ENCODE measurements at regions not wholly inside any gene's neighbourhood (a gene's known extent, or its start where the extent isn't known, plus 50 kb on each side); places are given as distances from the start of the nearest gene placed in this dataset.

- Histone ChIP-seq H3K18ac (ENCODE audit: low read depth in 1 of 2, low read length in 2 of 2) (no peak overlapping the region), H3K9ac (ENCODE audit: low read length) (no peak overlapping the region), H3K4me2 (ENCODE audit: low read length, poor library complexity, severe bottlenecking) (no peak overlapping the region), H3K9me3 (ENCODE audit: control insufficient read depth, low read length) (no peaks in the 10 kb centered on the region), H3K4me1 (ENCODE audit: control insufficient read depth, insufficient read depth, low read depth, low read length) (no peaks in the 10 kb centered on the region), H3K4me3 (ENCODE audit: insufficient read depth in 1 of 2, low read depth in 1 of 2, low read length in 2 of 2) (no peak overlapping the region), H3K36me3 (ENCODE audit: control insufficient read depth in 1 of 2, insufficient read depth in 2 of 2, low read depth in 1 of 2, low read length in 2 of 2) (no peaks in the 10 kb centered on the region), H2BK15ac (ENCODE audit: low read depth, poor library complexity, severe bottlenecking) (no peak overlapping the region), H3K4ac (ENCODE audit: low read depth in 1 of 2, low read length in 2 of 2) (no peak overlapping the region), H3K14ac (ENCODE audit: low read length in 2 of 2) (no peak overlapping the region), H2AK5ac (ENCODE audit: low read length, severe bottlenecking) (no peak overlapping the region), H4K91ac (ENCODE audit: low read length) (no peak overlapping the region), H3K27ac (ENCODE audit: low read length, poor library complexity, severe bottlenecking) (no peak overlapping the region), H4K8ac (ENCODE audit: low read length) (no peak overlapping the region), H3K79me1 (replicated peaks; ENCODE audit: low read length, poor library complexity, severe bottlenecking) (no peaks in the 10 kb centered on the region), H2BK5ac (ENCODE audit: low read depth, low read length, poor library complexity, severe bottlenecking) (no peak overlapping the region), H2AFZ (ENCODE audit: low read depth, low read length) (no peak overlapping the region), H2BK120ac (ENCODE audit: low read depth, low read length) (no peak overlapping the region), H3K27me3 (ENCODE audit: control insufficient read depth in 1 of 2, insufficient read depth in 1 of 2, low read length in 2 of 2) (peaks cover 0 to 3% of the 10 kb centered on the region in 2 experiments), H2BK12ac (ENCODE audit: low read length in 2 of 2) (no peak overlapping the region), H3K23ac (ENCODE audit: low read length in 2 of 2) (no peak overlapping the region)
- no peak for DNase-seq
- WGBS, result no CpG with 5 or more reads among the region's 1 CpG
These were observed 141.8 kb upstream of the G2E3 start for GRCh38 chr14:30417121-30417520.

GRCh38 chr14:30417999-30418398 lies 141.0 kb upstream of the G2E3 start:
- DNase-seq, result no peak
- H3K4me3 ChIP-seq (ENCODE audit: insufficient read depth in 1 of 2, low read depth in 1 of 2, low read length in 2 of 2), result no peak overlapping the region
- H2BK5ac ChIP-seq (ENCODE audit: low read depth, low read length, poor library complexity, severe bottlenecking), result no peak overlapping the region
- no peaks in the 10 kb centered on the region for H3K79me1 ChIP-seq (replicated peaks; ENCODE audit: low read length, poor library complexity, severe bottlenecking)
- no peak overlapping the region for H3K23ac ChIP-seq (ENCODE audit: low read length in 2 of 2)
- no peaks in the 10 kb centered on the region for H3K4me1 ChIP-seq (ENCODE audit: control insufficient read depth, insufficient read depth, low read depth, low read length)
- WGBS, result no CpG with 5 or more reads among the region's 1 CpG
- H2BK15ac ChIP-seq (ENCODE audit: low read depth, poor library complexity, severe bottlenecking), result no peak overlapping the region
- H2BK120ac ChIP-seq (ENCODE audit: low read depth, low read length), result no peak overlapping the region
- H4K8ac ChIP-seq (ENCODE audit: low read length), result no peak overlapping the region
- no peak overlapping the region for H3K4ac ChIP-seq (ENCODE audit: low read depth in 1 of 2, low read length in 2 of 2)
- no peaks in the 10 kb centered on the region for H3K36me3 ChIP-seq (ENCODE audit: control insufficient read depth in 1 of 2, insufficient read depth in 2 of 2, low read depth in 1 of 2, low read length in 2 of 2)
- H3K4me2 ChIP-seq (ENCODE audit: low read length, poor library complexity, severe bottlenecking), result no peak overlapping the region
- no peak overlapping the region for H2BK12ac ChIP-seq (ENCODE audit: low read length in 2 of 2)
- no peak overlapping the region for H2AK5ac ChIP-seq (ENCODE audit: low read length, severe bottlenecking)
- H3K18ac ChIP-seq (ENCODE audit: low read depth in 1 of 2, low read length in 2 of 2), result no peak overlapping the region
- H3K27ac ChIP-seq (ENCODE audit: low read length, poor library complexity, severe bottlenecking), result no peak overlapping the region
- H3K9me3 ChIP-seq (ENCODE audit: control insufficient read depth, low read length), result no peaks in the 10 kb centered on the region
- no peak overlapping the region for H4K91ac ChIP-seq (ENCODE audit: low read length)
- H3K27me3 ChIP-seq (ENCODE audit: control insufficient read depth in 1 of 2, insufficient read depth in 1 of 2, low read length in 2 of 2), result peaks cover 0 to 3% of the 10 kb centered on the region in 2 experiments
- H2AFZ ChIP-seq (ENCODE audit: low read depth, low read length), result no peak overlapping the region
- no peak overlapping the region for H3K14ac ChIP-seq (ENCODE audit: low read length in 2 of 2)
- H3K9ac ChIP-seq (ENCODE audit: low read length), result no peak overlapping the region

GRCh38 chr14:30419037-30419436 lies 139.9 kb upstream of the G2E3 start:
- Histone ChIP-seq H2BK120ac (ENCODE audit: low read depth, low read length) (no peak overlapping the region), H3K27me3 (ENCODE audit: control insufficient read depth in 1 of 2, insufficient read depth in 1 of 2, low read length in 2 of 2) (peaks cover 0 to 3% of the 10 kb centered on the region in 2 experiments), H3K14ac (ENCODE audit: low read length in 2 of 2) (no peak overlapping the region), H2BK12ac (ENCODE audit: low read length in 2 of 2) (no peak overlapping the region), H3K9me3 (ENCODE audit: control insufficient read depth, low read length) (no peaks in the 10 kb centered on the region), H3K4me1 (ENCODE audit: control insufficient read depth, insufficient read depth, low read depth, low read length) (no peaks in the 10 kb centered on the region), H3K27ac (ENCODE audit: low read length, poor library complexity, severe bottlenecking) (no peak overlapping the region), H2AK5ac (ENCODE audit: low read length, severe bottlenecking) (no peak overlapping the region), H2BK15ac (ENCODE audit: low read depth, poor library complexity, severe bottlenecking) (no peak overlapping the region), H3K23ac (ENCODE audit: low read length in 2 of 2) (no peak overlapping the region), H3K9ac (ENCODE audit: low read length) (no peak overlapping the region), H4K8ac (ENCODE audit: low read length) (no peak overlapping the region), H4K91ac (ENCODE audit: low read length) (no peak overlapping the region), H3K4me3 (ENCODE audit: insufficient read depth in 1 of 2, low read depth in 1 of 2, low read length in 2 of 2) (no peak overlapping the region), H3K18ac (ENCODE audit: low read depth in 1 of 2, low read length in 2 of 2) (no peak overlapping the region), H3K4ac (ENCODE audit: low read depth in 1 of 2, low read length in 2 of 2) (no peak overlapping the region), H2BK5ac (ENCODE audit: low read depth, low read length, poor library complexity, severe bottlenecking) (no peak overlapping the region), H3K4me2 (ENCODE audit: low read length, poor library complexity, severe bottlenecking) (no peak overlapping the region), H3K79me1 (replicated peaks; ENCODE audit: low read length, poor library complexity, severe bottlenecking) (no peaks in the 10 kb centered on the region), H2AFZ (ENCODE audit: low read depth, low read length) (no peak overlapping the region), H3K36me3 (ENCODE audit: control insufficient read depth in 1 of 2, insufficient read depth in 2 of 2, low read depth in 1 of 2, low read length in 2 of 2) (no peaks in the 10 kb centered on the region)
- no peak for DNase-seq

GRCh38 chr14:30420515-30420914 lies 138.4 kb upstream of the G2E3 start:
- Histone ChIP-seq H3K9ac (ENCODE audit: low read length) (no peak overlapping the region), H3K9me3 (ENCODE audit: control insufficient read depth, low read length) (no peaks in the 10 kb centered on the region), H2BK12ac (ENCODE audit: low read length in 2 of 2) (no peak overlapping the region), H3K36me3 (ENCODE audit: control insufficient read depth in 1 of 2, insufficient read depth in 2 of 2, low read depth in 1 of 2, low read length in 2 of 2) (no peaks in the 10 kb centered on the region), H3K4me1 (ENCODE audit: control insufficient read depth, insufficient read depth, low read depth, low read length) (no peaks in the 10 kb centered on the region), H2BK5ac (ENCODE audit: low read depth, low read length, poor library complexity, severe bottlenecking) (no peak overlapping the region), H3K4me3 (ENCODE audit: insufficient read depth in 1 of 2, low read depth in 1 of 2, low read length in 2 of 2) (no peak overlapping the region), H2BK15ac (ENCODE audit: low read depth, poor library complexity, severe bottlenecking) (no peak overlapping the region), H3K4ac (ENCODE audit: low read depth in 1 of 2, low read length in 2 of 2) (no peak overlapping the region), H3K27ac (ENCODE audit: low read length, poor library complexity, severe bottlenecking) (no peak overlapping the region), H3K18ac (ENCODE audit: low read depth in 1 of 2, low read length in 2 of 2) (no peak overlapping the region), H2BK120ac (ENCODE audit: low read depth, low read length) (no peak overlapping the region), H2AK5ac (ENCODE audit: low read length, severe bottlenecking) (no peak overlapping the region), H2AFZ (ENCODE audit: low read depth, low read length) (no peak overlapping the region), H3K23ac (ENCODE audit: low read length in 2 of 2) (no peak overlapping the region), H3K27me3 (ENCODE audit: control insufficient read depth in 1 of 2, insufficient read depth in 1 of 2, low read length in 2 of 2) (peaks cover 0 to 8% of the 10 kb centered on the region in 2 experiments), H4K8ac (ENCODE audit: low read length) (no peak overlapping the region), H3K4me2 (ENCODE audit: low read length, poor library complexity, severe bottlenecking) (no peak overlapping the region), H3K79me1 (replicated peaks; ENCODE audit: low read length, poor library complexity, severe bottlenecking) (no peaks in the 10 kb centered on the region), H3K14ac (ENCODE audit: low read length in 2 of 2) (no peak overlapping the region), H4K91ac (ENCODE audit: low read length) (no peak overlapping the region)
- DNase-seq, result no peak
- WGBS, result no CpG with 5 or more reads among the region's 1 CpG
